ENCODE measurements at regions not wholly inside any gene's neighbourhood (a gene's known extent, or its start where the extent isn't known, plus 50 kb on each side); places are given as distances from the start of the nearest gene placed in this dataset.

GRCh38 chr1:208339911-208340310 is 95.7 kb upstream of the PLXNA2 start:
- in situ Hi-C loops (cut with HindIII; ENCODE audit: low pct_unique_long_range_greater_than_20kb, low sequenced_read_pairs) (no loop called here), intact Hi-C loops (cut with micrococcal nuclease; ENCODE audit: unreplicated experiment) (no loop called here)
- no peak for DNase-seq (ENCODE audit: low read depth, low spot score)
- no peak for TF ChIP-seq TCF7L2 (IDR thresholded peaks at IDR 0.05; ENCODE audit: low read depth, low read length)
- no peak for TF ChIP-seq SIN3A (IDR thresholded peaks at IDR 0.05; ENCODE audit: borderline replicate concordance, insufficient read depth, low read depth, low read length)
- no peak for TF ChIP-seq REST (IDR thresholded peaks at IDR 0.05; ENCODE audit: insufficient read depth in 1 of 2, low read depth in 2 of 2, low read length in 1 of 2)
- no peak for TF ChIP-seq CTCF (IDR thresholded peaks at IDR 0.05)
- TF ChIP-seq POLR2AphosphoS5 (IDR thresholded peaks at IDR 0.05; ENCODE audit: low read depth, low read length) = no peak
- H3K4me1 ChIP-seq (ENCODE audit: control insufficient read depth, insufficient read depth, low read length) = no peaks in the 10 kb centered on the region
- no peak for ATAC-seq
- H3K27me3 ChIP-seq (ENCODE audit: control insufficient read depth, insufficient read depth, low read length) = no peaks in the 10 kb centered on the region
- H3K4me3 ChIP-seq (ENCODE audit: low read depth in 2 of 2, low read length in 2 of 2) = no peak overlapping the region
- H3K9me3 ChIP-seq (ENCODE audit: control insufficient read depth, insufficient read depth, low read depth, low read length) = no peaks in the 10 kb centered on the region
- ChIA-PET CTCF (no interaction called here), POLR2A (no interaction called here)
- H3K36me3 ChIP-seq (ENCODE audit: control insufficient read depth, insufficient read depth, low read length) = no peaks in the 10 kb centered on the region
- H3K27ac ChIP-seq (ENCODE audit: low read length) = no peak overlapping the region
- BruUV-seq (replicated peaks) = no TSS peak

- no peak for ATAC-seq
- intact Hi-C loops (cut with micrococcal nuclease; ENCODE audit: unreplicated experiment) = no loop called here
Observed at GRCh38 chr1:208343226-208343625, 99.0 kb upstream of the PLXNA2 start.

More at GRCh38 chr1:208343226-208343625, 99.0 kb upstream of the PLXNA2 start:
- in situ Hi-C loops (cut with HindIII; ENCODE audit: low pct_unique_long_range_greater_than_20kb, low sequenced_read_pairs) = no loop called here
- H3K9me3 ChIP-seq (ENCODE audit: control insufficient read depth, insufficient read depth, low read depth, low read length) = no peaks in the 10 kb centered on the region
- POLR2A ChIA-PET = no interaction called here
- no TSS peak for BruUV-seq (replicated peaks)
- no peaks in the 10 kb centered on the region for H3K4me1 ChIP-seq (ENCODE audit: control insufficient read depth, insufficient read depth, low read length)
- CTCF ChIA-PET = no interaction called here
- H3K27me3 ChIP-seq (ENCODE audit: control insufficient read depth, insufficient read depth, low read length) = no peaks in the 10 kb centered on the region
- H3K4me3 ChIP-seq (ENCODE audit: low read depth in 2 of 2, low read length in 2 of 2) = no peak overlapping the region
- no peak overlapping the region for H3K27ac ChIP-seq (ENCODE audit: low read length)
- DNase-seq (ENCODE audit: low read depth, low spot score) = no peak
- H3K36me3 ChIP-seq (ENCODE audit: control insufficient read depth, insufficient read depth, low read length) = no peaks in the 10 kb centered on the region
- no peak for TF ChIP-seq TCF7L2 (IDR thresholded peaks at IDR 0.05; ENCODE audit: low read depth, low read length)
- TF ChIP-seq SIN3A (IDR thresholded peaks at IDR 0.05; ENCODE audit: borderline replicate concordance, insufficient read depth, low read depth, low read length) = no peak
- TF ChIP-seq POLR2AphosphoS5 (IDR thresholded peaks at IDR 0.05; ENCODE audit: low read depth, low read length) = no peak
- TF ChIP-seq REST (IDR thresholded peaks at IDR 0.05; ENCODE audit: insufficient read depth in 1 of 2, low read depth in 2 of 2, low read length in 1 of 2) = no peak
- TF ChIP-seq CTCF (IDR thresholded peaks at IDR 0.05) = no peak
